SK-N-SH treated with all-trans-retinoic acid at 6 μM for 48 hours (cell line): ENCODE measurements at regions not wholly inside any gene's neighbourhood (a gene's known extent, or its start where the extent isn't known, plus 50 kb on each side); places are given as distances from the start of the nearest gene placed in this dataset.

Source experiments
- ATAC-seq: fragments of 200-7000 bp; cut with Tn5 transposase; 3 replicates; pipeline ENCODE4 v1.9.1; 2020; ENCODE audit warnings: mild to moderate bottlenecking, moderate library complexity
- ARNTL ChIP-seq: fragments of 450-650 bp; formaldehyde crosslinking; IDR thresholded peaks from 2 replicates; pipeline ENCODE4 v1.5.0; 2020; ENCODE audit warnings: low read depth, mild to moderate bottlenecking, moderate library complexity, borderline replicate concordance
- BACH2 ChIP-seq: fragments of 250-450 bp; sonication (Bioruptor Pico); IDR thresholded peaks from 2 replicates; pipeline ENCODE4 v1.9.0; 2021; ENCODE audit warnings: mild to moderate bottlenecking, borderline replicate concordance
- CSDC2 ChIP-seq: fragments of 250-450 bp; sonication (Bioruptor Pico); IDR thresholded peaks from 2 replicates; pipeline ENCODE4 v1.5.0; 2020; ENCODE audit warnings: mild to moderate bottlenecking, moderate library complexity
- ESRRG ChIP-seq: fragments of 250-450 bp; sonication (Bioruptor Pico); IDR thresholded peaks from 2 replicates; pipeline ENCODE4 v1.6.1; 2021; ENCODE audit warnings: mild to moderate bottlenecking
- GLIS3 ChIP-seq: fragments of 250-450 bp; sonication (Bioruptor Pico); IDR thresholded peaks from 2 replicates; pipeline ENCODE4 v1.5.0; 2020; ENCODE audit warnings: mild to moderate bottlenecking, moderate library complexity
- ISL1 ChIP-seq: fragments of 250-450 bp; sonication (Bioruptor Pico); IDR thresholded peaks from 2 replicates; pipeline ENCODE4 v2.1.2; 2022; ENCODE audit warnings: mild to moderate bottlenecking, moderate library complexity
- OSR1 ChIP-seq: fragments of 250-450 bp; sonication (Bioruptor Pico); IDR thresholded peaks from 2 replicates; pipeline ENCODE4 v1.8.0; 2022; ENCODE audit warnings: moderate library complexity, mild to moderate bottlenecking, inconsistent platforms
- PPARA ChIP-seq: fragments of 250-450 bp; sonication (Bioruptor Pico); IDR thresholded peaks from 2 replicates; pipeline ENCODE4 v1.5.0; 2020; ENCODE audit warnings: mild to moderate bottlenecking, borderline replicate concordance
- RARB ChIP-seq: fragments of 250-450 bp; sonication (Bioruptor Pico); IDR thresholded peaks from 2 replicates; pipeline ENCODE4 v1.8.0; 2021; ENCODE audit warnings: mild to moderate bottlenecking, moderate library complexity
- SNAI2 ChIP-seq: fragments of 250-450 bp; sonication (Bioruptor Pico); IDR thresholded peaks from 2 replicates; pipeline ENCODE4 v1.5.0; 2020; ENCODE audit warnings: mild to moderate bottlenecking, moderate library complexity
- TCF4 ChIP-seq: fragments of 250-450 bp; sonication (Bioruptor Pico); IDR thresholded peaks from 2 replicates; pipeline ENCODE4 v1.8.0; 2021; ENCODE audit warnings: mild to moderate bottlenecking, moderate library complexity, borderline replicate concordance
- TOX ChIP-seq: fragments of 250-450 bp; sonication (Bioruptor Pico); IDR thresholded peaks from 2 replicates; pipeline ENCODE4 v1.8.0; 2021; ENCODE audit warnings: mild to moderate bottlenecking, moderate library complexity, borderline replicate concordance
- ZC3H10 ChIP-seq: fragments of 250-450 bp; sonication (Bioruptor Pico); IDR thresholded peaks from 2 replicates; pipeline ENCODE4 v1.5.1; 2021; ENCODE audit warnings: mild to moderate bottlenecking, moderate library complexity
- ZFP30 ChIP-seq: fragments of 450-650 bp; formaldehyde crosslinking; IDR thresholded peaks from 2 replicates; pipeline ENCODE4 v1.5.0; 2022; ENCODE audit warnings: mild to moderate bottlenecking, moderate library complexity
- ZNF565 ChIP-seq: fragments of 450-650 bp; formaldehyde crosslinking; conservative IDR thresholded peaks from 2 replicates; pipeline ENCODE4 v1.5.0; 2020; ENCODE audit warnings: low read depth, mild to moderate bottlenecking, moderate library complexity
- ZNF8 ChIP-seq: fragments of 450-650 bp; formaldehyde crosslinking; IDR thresholded peaks from 2 replicates; pipeline ENCODE4 v1.5.0; 2020; ENCODE audit warnings: mild to moderate bottlenecking, moderate library complexity
- TF ChIP-seq, protein P1 (sequence below): fragments of 250-450 bp; sonication (Bioruptor Pico); IDR thresholded peaks from 2 replicates; pipeline ENCODE4 v1.5.1; 2021; ENCODE audit warnings: mild to moderate bottlenecking, moderate library complexity
- TF ChIP-seq, protein P2 (sequence below): fragments of 250-450 bp; sonication (Bioruptor Pico); IDR thresholded peaks from 2 replicates; pipeline ENCODE4 v1.5.0; 2020; ENCODE audit warnings: mild to moderate bottlenecking, moderate library complexity
- TF ChIP-seq, protein P3 (sequence below): fragments of 250-450 bp; sonication (Bioruptor Pico); IDR thresholded peaks from 2 replicates; pipeline ENCODE4 v1.5.1; 2020; ENCODE audit warnings: low read depth, mild to moderate bottlenecking, moderate library complexity
- TF ChIP-seq, protein P4 (sequence below): fragments of 250-450 bp; sonication (Bioruptor Pico); IDR thresholded peaks from 2 replicates; pipeline ENCODE4 v1.8.0; 2020; ENCODE audit warnings: mild to moderate bottlenecking, moderate library complexity, borderline replicate concordance
- TF ChIP-seq, protein P5 (sequence below): fragments of 250-450 bp; sonication (Bioruptor Pico); IDR thresholded peaks from 2 replicates; pipeline ENCODE4 v1.8.0; 2021; ENCODE audit warnings: low read depth, mild to moderate bottlenecking, moderate library complexity, borderline replicate concordance

DNA sequence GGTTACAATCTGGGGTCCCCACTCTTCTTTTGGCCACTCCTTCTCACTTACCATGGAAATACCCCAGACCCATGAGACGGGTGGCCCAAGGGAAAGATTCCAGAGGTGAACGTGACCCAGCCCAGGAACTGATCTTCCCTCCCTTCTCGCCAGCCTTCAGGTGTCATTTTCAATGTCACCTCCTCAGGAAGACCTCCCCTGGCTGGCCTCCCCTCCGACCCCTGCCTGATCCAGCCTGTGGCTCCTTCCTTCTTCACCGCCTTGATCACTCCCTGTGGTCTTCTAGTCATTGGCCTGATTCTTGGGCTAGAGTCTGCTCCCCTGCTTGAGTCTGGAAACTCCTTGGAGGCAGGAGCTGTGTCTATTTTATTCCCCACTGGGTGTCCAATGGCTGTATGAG, 146.1 kb downstream of the SMAD6 start:
- TF ChIP-seq, protein P1, sequence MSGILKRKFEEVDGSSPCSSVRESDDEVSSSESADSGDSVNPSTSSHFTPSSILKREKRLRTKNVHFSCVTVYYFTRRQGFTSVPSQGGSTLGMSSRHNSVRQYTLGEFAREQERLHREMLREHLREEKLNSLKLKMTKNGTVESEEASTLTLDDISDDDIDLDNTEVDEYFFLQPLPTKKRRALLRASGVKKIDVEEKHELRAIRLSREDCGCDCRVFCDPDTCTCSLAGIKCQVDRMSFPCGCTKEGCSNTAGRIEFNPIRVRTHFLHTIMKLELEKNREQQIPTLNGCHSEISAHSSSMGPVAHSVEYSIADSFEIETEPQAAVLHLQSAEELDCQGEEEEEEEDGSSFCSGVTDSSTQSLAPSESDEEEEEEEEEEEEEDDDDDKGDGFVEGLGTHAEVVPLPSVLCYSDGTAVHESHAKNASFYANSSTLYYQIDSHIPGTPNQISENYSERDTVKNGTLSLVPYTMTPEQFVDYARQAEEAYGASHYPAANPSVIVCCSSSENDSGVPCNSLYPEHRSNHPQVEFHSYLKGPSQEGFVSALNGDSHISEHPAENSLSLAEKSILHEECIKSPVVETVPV (CRISPR knock-in tag): no peak
- TF ChIP-seq RARB (CRISPR knock-in tag) (no peak), PPARA (CRISPR knock-in tag) (no peak), ESRRG (CRISPR knock-in tag) (no peak), SNAI2 (CRISPR knock-in tag) (no peak), ISL1 (CRISPR knock-in tag) (no peak), BACH2 (CRISPR knock-in tag) (no peak), ZNF565 (no peak), ZFP30 (CRISPR knock-in tag) (no peak), ZC3H10 (no peak), OSR1 (CRISPR knock-in tag) (no peak)
- TF ChIP-seq, protein P2, sequence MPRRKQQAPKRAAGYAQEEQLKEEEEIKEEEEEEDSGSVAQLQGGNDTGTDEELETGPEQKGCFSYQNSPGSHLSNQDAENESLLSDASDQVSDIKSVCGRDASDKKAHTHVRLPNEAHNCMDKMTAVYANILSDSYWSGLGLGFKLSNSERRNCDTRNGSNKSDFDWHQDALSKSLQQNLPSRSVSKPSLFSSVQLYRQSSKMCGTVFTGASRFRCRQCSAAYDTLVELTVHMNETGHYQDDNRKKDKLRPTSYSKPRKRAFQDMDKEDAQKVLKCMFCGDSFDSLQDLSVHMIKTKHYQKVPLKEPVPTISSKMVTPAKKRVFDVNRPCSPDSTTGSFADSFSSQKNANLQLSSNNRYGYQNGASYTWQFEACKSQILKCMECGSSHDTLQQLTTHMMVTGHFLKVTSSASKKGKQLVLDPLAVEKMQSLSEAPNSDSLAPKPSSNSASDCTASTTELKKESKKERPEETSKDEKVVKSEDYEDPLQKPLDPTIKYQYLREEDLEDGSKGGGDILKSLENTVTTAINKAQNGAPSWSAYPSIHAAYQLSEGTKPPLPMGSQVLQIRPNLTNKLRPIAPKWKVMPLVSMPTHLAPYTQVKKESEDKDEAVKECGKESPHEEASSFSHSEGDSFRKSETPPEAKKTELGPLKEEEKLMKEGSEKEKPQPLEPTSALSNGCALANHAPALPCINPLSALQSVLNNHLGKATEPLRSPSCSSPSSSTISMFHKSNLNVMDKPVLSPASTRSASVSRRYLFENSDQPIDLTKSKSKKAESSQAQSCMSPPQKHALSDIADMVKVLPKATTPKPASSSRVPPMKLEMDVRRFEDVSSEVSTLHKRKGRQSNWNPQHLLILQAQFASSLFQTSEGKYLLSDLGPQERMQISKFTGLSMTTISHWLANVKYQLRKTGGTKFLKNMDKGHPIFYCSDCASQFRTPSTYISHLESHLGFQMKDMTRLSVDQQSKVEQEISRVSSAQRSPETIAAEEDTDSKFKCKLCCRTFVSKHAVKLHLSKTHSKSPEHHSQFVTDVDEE (CRISPR knock-in tag): no peak
- TF ChIP-seq, protein P3, sequence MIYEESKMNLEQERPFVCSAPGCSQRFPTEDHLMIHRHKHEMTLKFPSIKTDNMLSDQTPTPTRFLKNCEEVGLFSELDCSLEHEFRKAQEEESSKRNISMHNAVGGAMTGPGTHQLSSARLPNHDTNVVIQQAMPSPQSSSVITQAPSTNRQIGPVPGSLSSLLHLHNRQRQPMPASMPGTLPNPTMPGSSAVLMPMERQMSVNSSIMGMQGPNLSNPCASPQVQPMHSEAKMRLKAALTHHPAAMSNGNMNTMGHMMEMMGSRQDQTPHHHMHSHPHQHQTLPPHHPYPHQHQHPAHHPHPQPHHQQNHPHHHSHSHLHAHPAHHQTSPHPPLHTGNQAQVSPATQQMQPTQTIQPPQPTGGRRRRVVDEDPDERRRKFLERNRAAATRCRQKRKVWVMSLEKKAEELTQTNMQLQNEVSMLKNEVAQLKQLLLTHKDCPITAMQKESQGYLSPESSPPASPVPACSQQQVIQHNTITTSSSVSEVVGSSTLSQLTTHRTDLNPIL (CRISPR knock-in tag): no peak
- TF ChIP-seq, all 23 proteins: peak for 0
- no peak for ATAC-seq

DNA sequence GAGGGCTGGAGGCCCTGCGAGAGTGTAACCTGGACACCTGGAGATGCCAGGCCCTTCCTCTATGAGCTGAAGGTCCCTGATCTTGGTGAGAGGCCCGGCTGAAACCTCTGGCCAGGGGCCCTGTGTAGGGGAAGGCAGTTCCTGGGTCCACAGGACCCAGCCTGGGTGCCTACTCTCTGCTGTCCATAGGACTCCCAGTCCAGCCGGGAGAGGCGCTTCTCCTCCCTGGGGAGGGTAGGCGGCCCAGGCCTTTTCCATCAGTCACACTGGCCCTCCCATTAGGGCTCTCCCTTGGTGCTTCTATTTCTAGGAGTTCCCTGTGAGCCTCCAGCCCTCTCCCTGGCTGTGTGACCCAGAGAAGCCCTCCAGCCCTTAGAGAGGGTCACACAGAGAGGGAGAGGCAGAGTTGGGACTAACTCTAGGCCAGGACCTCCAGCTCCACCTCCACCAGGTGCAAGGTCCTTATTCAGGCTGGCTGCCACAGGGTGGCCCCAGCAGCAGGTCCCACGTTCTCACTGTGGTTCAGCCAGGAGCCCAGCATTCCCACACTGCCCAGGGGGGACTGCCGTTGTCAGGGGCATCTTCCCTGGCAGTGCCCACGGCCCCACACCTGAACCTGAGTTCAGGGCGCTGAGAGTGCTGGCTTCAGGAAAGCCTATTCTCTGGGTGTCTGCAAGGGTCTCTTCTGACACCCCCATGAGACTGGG, 146.8 kb downstream of the SMAD6 start:
- no peak for TF ChIP-seq PPARA (CRISPR knock-in tag)
- TF ChIP-seq SNAI2 (CRISPR knock-in tag): no peak
- TF ChIP-seq, protein P4, sequence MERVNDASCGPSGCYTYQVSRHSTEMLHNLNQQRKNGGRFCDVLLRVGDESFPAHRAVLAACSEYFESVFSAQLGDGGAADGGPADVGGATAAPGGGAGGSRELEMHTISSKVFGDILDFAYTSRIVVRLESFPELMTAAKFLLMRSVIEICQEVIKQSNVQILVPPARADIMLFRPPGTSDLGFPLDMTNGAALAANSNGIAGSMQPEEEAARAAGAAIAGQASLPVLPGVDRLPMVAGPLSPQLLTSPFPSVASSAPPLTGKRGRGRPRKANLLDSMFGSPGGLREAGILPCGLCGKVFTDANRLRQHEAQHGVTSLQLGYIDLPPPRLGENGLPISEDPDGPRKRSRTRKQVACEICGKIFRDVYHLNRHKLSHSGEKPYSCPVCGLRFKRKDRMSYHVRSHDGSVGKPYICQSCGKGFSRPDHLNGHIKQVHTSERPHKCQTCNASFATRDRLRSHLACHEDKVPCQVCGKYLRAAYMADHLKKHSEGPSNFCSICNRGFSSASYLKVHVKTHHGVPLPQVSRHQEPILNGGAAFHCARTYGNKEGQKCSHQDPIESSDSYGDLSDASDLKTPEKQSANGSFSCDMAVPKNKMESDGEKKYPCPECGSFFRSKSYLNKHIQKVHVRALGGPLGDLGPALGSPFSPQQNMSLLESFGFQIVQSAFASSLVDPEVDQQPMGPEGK (CRISPR knock-in tag): no peak
- no peak for TF ChIP-seq ZNF8 (CRISPR knock-in tag)
- TF ChIP-seq, protein P3 (CRISPR knock-in tag): no peak
- TF ChIP-seq, protein P1 (CRISPR knock-in tag): no peak
- TF ChIP-seq TCF4 (CRISPR knock-in tag): no peak
- TF ChIP-seq, protein P5, sequence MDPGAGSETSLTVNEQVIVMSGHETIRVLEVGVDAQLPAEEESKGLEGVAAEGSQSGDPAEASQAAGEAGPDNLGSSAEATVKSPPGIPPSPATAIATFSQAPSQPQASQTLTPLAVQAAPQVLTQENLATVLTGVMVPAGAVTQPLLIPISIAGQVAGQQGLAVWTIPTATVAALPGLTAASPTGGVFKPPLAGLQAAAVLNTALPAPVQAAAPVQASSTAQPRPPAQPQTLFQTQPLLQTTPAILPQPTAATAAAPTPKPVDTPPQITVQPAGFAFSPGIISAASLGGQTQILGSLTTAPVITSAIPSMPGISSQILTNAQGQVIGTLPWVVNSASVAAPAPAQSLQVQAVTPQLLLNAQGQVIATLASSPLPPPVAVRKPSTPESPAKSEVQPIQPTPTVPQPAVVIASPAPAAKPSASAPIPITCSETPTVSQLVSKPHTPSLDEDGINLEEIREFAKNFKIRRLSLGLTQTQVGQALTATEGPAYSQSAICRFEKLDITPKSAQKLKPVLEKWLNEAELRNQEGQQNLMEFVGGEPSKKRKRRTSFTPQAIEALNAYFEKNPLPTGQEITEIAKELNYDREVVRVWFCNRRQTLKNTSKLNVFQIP (CRISPR knock-in tag): no peak
- TF ChIP-seq ZFP30 (CRISPR knock-in tag): no peak
- TF ChIP-seq ZC3H10: no peak
- TF ChIP-seq TOX (CRISPR knock-in tag): no peak
- no peak for TF ChIP-seq RARB (CRISPR knock-in tag)
- no peak for TF ChIP-seq CSDC2
- TF ChIP-seq, protein P2 (CRISPR knock-in tag): no peak
- TF ChIP-seq GLIS3 (CRISPR knock-in tag): no peak
- no peak for TF ChIP-seq ARNTL (CRISPR knock-in tag)
- TF ChIP-seq ISL1 (CRISPR knock-in tag): no peak
- no peak for TF ChIP-seq OSR1 (CRISPR knock-in tag)
- TF ChIP-seq ZNF565: no peak
- ATAC-seq: no peak
